ENCODE measurements at regions not wholly inside any gene's neighbourhood (a gene's known extent, or its start where the extent isn't known, plus 50 kb on each side); places are given as distances from the start of the nearest gene placed in this dataset.

DNA sequence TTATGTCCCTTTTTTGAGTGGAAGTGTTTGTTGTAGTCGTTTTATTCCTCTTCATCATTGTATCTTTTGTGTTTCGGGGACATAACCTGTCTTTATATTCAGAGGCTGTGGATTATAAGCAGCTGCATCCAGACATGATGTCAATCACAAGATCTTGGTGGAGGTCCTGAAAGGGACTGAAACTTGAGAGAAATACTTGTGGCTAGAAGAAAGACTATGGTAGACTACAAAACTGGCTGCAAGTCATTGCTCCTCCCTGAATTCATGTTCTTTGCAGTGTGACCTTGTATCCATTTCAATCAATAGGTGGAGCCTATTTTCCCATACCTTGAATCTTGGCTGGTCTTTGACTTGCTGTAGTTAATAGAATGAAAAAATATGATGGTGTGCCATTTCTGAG lies 442.4 kb upstream of the PLXNA2 start:
- no peak overlapping the region for H3K4me3 ChIP-seq (ENCODE audit: low read length)
- TF ChIP-seq, protein P1, sequence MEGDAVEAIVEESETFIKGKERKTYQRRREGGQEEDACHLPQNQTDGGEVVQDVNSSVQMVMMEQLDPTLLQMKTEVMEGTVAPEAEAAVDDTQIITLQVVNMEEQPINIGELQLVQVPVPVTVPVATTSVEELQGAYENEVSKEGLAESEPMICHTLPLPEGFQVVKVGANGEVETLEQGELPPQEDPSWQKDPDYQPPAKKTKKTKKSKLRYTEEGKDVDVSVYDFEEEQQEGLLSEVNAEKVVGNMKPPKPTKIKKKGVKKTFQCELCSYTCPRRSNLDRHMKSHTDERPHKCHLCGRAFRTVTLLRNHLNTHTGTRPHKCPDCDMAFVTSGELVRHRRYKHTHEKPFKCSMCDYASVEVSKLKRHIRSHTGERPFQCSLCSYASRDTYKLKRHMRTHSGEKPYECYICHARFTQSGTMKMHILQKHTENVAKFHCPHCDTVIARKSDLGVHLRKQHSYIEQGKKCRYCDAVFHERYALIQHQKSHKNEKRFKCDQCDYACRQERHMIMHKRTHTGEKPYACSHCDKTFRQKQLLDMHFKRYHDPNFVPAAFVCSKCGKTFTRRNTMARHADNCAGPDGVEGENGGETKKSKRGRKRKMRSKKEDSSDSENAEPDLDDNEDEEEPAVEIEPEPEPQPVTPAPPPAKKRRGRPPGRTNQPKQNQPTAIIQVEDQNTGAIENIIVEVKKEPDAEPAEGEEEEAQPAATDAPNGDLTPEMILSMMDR (IDR thresholded peaks at IDR 0.05; ENCODE audit: insufficient read depth, low read depth, low read length, missing control alignments) = no peak
- no peak for DNase-seq (ENCODE audit: low read depth)

DNA sequence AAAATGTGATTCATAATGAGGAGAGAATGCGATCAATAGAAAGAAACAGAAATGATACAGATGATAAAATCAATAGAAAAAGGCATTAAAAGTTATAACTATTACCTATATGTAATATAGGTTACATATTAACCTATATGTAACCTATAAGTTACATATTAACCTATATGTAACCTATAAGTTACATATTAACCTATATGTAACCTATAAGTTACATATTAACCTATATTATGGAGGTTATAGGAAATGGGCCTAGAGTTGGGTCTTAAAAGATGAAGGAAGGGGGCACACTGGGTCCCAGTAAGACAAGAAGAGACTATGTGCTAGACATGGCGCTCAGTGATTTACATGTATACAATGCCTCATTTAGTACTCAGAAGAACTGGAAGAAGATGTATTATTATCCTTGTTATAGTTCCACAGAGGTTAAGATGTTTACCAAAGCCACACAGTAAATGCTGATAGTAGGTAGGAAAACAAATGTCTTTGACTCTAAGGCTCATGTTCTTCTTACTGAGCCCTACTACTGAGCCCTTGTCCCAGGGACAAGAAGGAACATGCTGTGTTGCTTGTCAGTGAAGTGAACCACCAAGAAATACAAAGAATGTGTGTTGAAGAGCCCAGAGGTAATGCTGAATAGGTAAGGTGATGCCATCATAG lies 444.6 kb upstream of the PLXNA2 start:
- DNase-seq (ENCODE audit: low read depth) = no peak
- no peak overlapping the region for H3K4me3 ChIP-seq (ENCODE audit: low read length)
- TF ChIP-seq, protein P1 (IDR thresholded peaks at IDR 0.05; ENCODE audit: insufficient read depth, low read depth, low read length, missing control alignments) = no peak

DNA sequence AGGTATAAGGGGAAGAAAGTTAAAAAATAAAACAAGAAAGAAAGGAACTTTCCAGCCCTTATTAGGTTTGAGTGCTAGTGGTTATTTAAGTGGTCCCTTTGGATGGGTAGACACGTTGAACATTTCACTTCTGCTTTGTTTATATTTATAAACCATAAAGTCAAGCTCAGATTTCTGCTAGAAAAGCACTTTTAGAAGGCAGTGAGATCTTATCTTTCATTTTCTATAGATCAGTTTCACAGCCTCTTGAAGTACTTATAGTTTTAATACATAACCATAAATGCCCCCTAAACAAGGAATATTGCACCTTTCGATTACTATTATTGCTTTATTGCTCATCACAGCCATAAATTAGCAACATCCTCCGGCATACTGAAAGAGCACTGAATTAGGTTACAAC lies 446.8 kb upstream of the PLXNA2 start:
- DNase-seq (ENCODE audit: low read depth) = no peak
- TF ChIP-seq, protein P1 (IDR thresholded peaks at IDR 0.05; ENCODE audit: insufficient read depth, low read depth, low read length, missing control alignments) = no peak
- no peak overlapping the region for H3K4me3 ChIP-seq (ENCODE audit: low read length)

DNA sequence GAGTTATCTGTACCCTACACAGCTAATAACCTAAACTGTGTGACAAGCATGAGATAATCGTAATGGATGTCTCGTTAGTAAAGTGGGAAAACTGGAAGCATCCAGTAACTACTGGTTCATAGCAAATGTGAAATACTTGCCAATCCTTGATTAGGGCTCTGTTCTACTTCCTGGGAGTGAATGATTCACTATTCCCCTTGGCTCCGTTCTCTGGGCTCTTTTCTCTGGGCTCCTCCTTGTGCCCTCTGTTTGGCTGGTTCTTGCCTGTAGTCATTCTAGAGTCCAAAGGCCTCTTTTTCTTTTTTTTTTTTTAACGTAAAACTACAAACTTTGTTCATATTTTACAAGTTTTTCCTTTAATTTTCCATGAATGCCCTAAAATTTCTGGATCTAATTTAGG lies 465.8 kb upstream of the PLXNA2 start:
- TF ChIP-seq, protein P1 (IDR thresholded peaks at IDR 0.05; ENCODE audit: insufficient read depth, low read depth, low read length, missing control alignments) = no peak
- no peak for DNase-seq (ENCODE audit: low read depth)
- H3K4me3 ChIP-seq (ENCODE audit: low read length) = no peak overlapping the region

DNA sequence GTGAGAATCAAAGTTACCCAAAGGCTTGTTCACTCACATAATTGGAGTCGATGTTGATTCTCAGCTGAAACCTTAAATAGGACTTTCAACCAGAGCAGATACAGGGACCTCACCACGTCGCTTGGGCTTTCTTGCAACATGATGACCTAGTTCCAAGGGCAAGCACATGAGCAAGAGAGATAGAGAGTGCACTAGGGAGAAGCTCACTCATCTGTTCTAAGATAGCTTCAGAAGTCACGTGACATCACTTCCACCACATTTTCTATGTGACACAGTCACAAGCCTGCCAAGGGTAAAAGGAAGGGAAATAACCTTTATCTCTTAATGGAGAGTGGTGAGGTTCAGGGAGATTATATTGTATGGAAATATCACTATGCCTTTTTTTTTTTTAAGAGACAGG lies 470.1 kb upstream of the PLXNA2 start:
- TF ChIP-seq, protein P1 (IDR thresholded peaks at IDR 0.05; ENCODE audit: insufficient read depth, low read depth, low read length, missing control alignments) = no peak
- no peak for DNase-seq (ENCODE audit: low read depth)
- H3K4me3 ChIP-seq (ENCODE audit: low read length) = no peak overlapping the region

DNA sequence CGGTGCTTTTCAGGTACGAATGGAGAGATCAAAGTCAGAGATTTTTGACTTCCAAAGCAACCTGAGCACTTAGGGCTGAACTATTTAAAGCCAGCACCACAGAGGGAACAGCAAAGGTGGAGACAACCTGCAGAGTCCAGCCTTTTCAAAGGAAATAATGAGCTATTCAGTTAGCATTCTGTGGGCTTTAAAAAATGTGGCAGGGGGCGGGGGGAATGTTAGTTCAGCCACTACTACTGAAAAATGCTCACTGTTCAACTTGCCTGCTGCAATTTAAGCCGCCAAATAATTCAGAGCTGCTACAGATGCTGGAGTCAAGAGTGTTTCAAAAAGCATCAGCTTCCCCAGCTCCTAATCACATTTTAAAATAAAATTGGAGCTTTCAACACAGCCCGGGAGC lies 473.3 kb upstream of the PLXNA2 start:
- DNase-seq (ENCODE audit: low read depth) = no peak
- TF ChIP-seq, protein P1 (IDR thresholded peaks at IDR 0.05; ENCODE audit: insufficient read depth, low read depth, low read length, missing control alignments) = no peak
- no peak overlapping the region for H3K4me3 ChIP-seq (ENCODE audit: low read length)

DNA sequence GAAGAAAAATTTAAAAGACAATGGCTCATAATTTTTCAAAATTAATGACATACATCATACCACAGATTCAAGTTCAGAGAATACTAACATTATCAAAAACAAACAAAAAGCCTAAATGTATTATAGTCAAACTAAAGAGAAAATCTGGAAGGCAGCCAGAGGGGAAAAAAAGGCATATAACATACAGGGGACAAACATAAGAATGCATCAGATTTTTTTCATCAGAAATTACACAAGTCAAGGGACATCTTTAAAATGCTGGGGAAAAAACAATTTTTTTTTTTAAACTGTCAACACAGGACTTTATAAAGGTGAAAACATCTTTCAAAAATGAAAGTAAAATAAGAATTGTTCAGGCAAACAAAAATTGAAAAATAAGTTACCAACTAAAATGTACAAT lies 478.4 kb upstream of the PLXNA2 start:
- no peak for DNase-seq (ENCODE audit: low read depth)
- no peak overlapping the region for H3K4me3 ChIP-seq (ENCODE audit: low read length)
- TF ChIP-seq, protein P1 (IDR thresholded peaks at IDR 0.05; ENCODE audit: insufficient read depth, low read depth, low read length, missing control alignments) = no peak
